GM19468 (cell line): ENCODE measurements at regions not wholly inside any gene's neighbourhood (a gene's known extent, or its start where the extent isn't known, plus 50 kb on each side); places are given as distances from the start of the nearest gene placed in this dataset.
"Not testable (repeated sequence)": the region's sequence is repeated elsewhere in the genome, so short reads cannot be mapped to it uniquely, and the experiment has no call there.

Experiments used
- ATAC-seq: cut with Tn5 transposase; IDR thresholded peaks from one replicate; pipeline ENCODE4 v1.9.1; 2021; ENCODE audit warnings: mild to moderate bottlenecking, moderate library complexity, moderate number of reproducible peaks; ENCODE audit not compliant: unreplicated experiment; ENCODE audit errors: extremely low read depth

DNA sequence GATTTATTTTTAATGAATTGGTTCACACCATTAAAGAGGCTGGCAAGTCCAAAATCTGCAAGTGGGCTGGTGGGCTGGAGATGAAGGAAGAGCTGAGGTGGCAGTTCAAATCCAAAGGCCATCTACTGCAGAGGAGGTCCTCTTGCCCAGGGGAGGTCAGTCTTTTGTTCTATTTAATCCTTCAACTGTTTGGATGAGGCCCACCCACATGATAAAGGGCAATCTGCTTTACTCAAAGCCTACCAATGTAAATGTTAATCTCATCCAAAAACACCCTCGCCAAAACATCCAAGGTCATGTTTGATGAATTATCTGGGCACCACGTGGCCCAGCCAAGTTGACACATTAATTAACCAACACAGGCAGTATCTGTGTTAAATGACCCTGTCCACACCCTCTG is 99.0 kb downstream of the RRAGC start:
- no peak for ATAC-seq

DNA sequence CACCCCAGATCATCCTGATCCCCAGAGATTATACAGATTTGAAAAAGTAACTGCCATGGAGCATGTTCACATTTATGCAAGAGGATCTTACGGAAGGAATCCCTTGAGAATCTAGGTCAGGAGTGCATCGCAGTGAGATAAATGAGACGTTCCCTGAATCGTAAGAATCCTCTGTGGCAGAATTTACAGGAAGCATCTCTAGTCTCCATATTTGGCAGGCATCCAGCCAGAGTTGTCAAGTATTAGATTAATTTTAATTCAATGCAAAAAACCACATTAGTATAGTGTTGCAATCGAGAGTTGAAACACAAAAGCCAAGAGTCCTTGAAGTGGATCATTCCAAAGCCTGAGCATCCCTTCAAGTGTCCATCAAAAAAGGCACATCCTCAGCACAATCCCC is 100.8 kb downstream of the RRAGC start:
- no peak for ATAC-seq

DNA sequence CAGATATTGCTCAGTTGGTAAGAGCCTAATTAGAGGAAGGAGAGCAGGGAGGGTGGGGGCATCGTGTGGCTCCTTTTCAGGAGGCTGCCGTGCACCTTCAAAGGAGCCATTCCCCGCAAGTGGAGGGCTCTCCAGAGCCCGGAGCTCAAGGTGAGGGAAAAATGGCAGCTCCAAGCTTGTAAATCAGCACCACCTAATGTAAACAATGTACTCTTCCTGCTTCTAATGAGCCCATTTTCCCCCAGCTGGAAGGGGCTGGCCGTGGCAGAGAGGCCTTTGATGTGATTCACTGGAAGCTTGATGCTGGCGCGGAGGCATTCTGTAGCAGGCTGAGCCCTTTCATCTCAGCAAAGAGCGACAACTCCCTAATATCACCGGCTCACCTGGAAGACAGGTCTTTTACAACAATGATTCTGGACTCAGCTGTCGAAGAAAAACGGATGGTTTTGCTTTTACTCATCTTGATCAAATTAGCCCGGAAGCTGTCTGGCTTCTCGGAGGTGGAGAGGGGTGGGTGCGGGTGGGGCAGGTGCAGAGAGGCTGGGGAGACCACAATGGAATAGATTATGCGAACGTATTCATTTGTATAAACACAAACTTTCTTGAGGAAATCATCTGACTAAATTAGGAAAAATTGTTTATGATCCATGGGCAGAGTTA is 112.5 kb downstream of the RRAGC start:
- no peak for ATAC-seq

DNA sequence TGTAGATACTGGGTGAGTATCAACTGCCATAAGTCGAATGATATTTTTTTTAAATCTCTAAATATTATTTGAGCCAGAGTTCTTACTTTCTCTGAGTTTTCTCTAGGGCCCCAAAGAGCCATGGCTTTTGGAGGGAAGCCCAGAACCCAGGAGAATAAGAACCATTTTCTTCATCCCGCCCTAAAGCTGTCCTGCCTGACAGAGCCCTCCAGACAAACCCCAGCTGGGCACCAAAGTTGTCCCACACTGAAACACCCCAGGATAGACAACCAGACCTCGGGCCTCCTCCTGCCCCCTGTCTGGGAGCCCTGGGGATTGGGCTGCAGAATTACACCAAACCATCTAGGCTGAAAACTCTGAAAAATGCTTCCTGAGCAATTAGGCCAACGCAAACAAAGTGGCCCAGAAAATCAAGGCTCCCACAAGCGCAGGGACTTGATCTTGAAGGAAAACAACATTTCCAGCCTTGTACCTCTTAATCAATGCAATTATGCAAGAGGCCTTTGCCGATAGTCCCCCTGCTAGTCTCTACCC is 113.1 kb downstream of the RRAGC start:
- no peak for ATAC-seq

DNA sequence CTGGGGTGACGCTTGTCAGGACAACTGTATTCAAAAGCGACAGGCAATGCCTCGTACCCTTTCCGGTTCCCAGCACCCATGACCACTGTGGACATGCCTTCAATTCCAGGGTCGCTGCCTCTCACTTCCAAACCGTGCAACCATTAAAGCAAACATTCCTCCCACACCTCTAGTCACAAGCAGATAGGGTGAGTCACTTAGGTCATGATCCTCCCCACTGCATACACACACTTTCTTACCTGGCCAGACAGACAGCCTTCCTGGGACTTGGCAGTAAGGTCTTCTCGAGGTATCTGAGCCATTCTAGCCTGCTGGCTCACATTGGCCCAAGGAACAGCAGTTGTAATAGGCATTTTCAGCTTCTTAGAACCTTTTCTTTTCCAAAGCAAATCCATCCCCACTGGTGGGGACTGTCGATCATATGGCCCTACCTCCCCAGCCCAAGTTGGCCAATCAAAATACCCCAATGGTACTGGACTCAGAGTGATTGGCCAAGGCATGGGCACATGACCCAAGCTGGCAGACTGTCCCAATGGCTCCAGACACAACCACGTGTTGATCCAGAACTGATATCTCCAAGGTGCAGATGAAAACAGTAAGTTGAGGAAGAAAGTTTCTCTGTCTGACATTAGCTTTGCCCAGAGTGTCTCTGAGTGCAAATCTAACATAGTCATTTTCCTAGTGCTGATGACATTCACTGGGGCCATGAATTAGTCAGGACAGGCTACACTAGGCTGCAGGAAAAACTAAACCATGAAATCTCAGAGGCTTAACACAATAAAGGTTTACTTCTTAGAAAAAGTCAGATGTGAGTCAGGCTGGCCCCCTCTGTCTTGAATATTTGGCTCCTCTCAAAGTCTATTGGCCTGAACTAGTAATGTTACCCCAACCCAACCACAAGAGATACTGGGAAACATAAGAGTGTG is 113.8 kb downstream of the RRAGC start:
- ATAC-seq: no peak

DNA sequence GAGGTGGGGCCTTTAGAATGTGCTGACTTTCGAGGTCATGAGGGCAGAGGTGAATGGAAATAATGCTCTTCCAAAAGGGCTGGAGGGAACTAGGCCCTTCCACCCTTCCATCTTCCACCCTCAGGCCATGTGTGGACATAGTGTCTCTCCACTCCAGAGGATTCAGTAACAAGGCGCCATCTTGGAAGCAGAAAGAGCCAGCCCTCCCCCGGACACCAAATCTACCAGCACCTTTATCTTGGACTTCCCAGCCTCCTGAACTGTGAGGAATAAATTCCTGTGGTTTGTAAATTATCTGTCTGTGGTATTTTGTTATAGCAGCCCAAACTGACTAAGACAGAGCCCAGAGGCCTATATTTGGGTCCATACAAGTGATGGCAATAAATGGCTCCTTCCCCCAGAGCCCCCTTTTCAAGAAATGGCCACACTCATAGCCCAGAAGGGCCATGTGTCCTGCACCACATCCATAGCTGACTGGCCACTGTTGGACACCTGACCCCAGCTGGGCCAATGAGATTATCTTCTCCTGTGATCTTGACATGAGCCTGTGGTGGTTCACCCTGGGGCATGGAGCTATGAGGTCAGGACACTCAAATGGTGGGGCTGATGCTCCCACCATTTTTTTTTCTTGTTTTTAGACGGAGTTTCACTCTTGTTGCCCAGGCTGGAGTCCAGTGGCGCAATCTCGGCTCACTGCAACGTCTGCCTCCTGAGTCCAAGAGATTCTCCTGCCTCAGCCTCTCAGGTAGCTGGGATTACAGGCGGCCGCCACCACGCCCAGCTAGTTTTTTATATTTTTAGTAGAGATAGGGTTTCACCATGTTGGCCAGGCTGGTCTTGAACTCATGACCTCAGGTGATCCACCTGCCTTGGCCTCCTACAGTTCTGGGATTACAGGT is 114.9 kb downstream of the RRAGC start:
- no peak for ATAC-seq

DNA sequence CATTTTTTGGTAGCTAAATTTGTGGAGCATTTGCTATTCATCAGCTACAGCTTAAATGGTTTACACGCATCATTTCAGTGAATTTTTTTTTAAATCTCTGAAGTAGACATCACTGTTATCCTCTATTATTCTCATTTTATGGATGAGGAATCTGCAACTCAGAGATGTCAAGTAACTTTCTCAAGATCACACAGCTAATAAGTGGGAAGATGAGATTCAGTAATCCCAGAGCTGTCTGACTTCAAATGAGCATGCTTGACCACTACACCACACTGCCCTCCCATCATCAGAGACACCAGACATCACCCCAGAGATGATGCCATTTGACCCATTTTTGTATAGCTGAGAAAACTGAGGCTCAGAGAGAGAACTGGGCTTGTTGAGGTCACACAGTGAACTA is 116.4 kb downstream of the RRAGC start:
- ATAC-seq: no peak

DNA sequence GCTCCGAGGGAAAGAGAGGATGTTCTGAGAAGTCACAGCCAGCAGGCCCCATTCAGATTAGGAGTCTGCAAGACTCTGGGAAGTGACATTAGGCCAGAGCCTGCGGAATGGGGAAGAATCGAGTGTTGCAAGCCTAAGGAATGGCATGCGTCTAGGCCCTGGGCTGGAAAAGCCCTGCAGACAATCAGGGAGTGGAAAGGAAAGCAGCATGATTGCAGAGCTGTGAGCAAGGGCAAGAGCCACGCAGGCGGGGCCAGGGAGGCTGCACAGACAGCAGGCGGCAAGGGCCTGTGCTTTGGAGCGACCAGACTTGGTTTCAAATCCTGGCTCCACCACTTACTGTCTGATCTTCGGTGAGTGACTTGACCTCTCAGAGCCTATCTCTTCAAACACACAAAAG is 118.2 kb downstream of the RRAGC start:
- no peak for ATAC-seq

DNA sequence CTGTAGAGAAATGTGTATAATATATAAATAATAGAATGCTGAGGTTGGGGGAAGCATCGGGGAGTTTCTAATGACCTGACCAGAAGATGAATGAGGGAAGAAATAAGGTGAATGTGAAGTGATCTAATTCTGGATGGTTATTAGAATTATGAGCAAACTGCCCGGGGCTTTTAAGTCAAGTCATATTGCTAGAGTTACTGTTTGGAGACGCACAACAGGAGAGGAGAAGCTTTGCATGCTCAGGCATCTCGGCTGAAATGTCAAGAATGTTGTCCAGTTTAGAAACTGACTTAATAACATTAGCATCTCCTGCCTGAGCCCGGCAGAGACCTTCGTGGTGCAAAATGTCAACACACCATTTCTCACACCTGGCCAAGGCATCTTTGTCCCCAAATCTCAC is 119.1 kb downstream of the RRAGC start:
- no peak for ATAC-seq

DNA sequence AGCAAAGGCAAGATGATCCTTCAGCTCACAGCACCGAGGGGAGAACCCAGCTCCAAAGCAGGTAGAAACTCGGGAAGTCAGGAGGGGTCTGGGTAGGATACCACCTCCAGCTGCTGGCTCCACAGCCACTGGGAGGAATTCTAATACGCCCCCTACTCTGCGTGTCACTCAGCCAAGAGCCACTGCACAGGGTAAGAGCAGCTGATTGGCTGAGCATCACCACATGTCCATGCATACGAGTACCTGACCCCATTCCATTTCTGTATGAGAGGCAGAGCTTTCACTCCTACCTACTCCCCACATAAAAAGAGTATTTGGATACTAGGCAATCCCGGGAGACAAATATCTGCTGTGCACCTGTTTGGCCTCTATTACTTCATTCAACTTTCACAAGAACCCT is 121.4 kb downstream of the RRAGC start:
- no peak for ATAC-seq

DNA sequence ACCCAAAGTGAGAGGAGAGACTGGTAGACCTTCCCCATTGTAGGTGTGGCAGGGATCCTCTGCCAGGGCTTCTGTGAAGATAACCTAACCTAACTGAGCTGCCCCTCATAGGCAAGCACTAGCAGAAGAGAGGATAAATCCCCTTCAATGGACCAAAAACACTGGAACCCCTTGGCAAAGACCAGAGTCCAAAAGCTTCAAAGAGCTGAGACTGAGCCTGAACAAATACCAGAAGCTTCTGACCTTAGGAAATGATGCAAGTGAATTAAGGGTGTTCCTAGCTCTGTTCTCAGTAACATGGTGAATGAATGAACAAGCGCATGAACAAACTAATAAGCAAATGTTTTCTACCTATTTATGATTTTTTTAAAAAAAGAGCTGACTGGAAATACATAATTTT is 123.2 kb downstream of the RRAGC start:
- no peak for ATAC-seq

DNA sequence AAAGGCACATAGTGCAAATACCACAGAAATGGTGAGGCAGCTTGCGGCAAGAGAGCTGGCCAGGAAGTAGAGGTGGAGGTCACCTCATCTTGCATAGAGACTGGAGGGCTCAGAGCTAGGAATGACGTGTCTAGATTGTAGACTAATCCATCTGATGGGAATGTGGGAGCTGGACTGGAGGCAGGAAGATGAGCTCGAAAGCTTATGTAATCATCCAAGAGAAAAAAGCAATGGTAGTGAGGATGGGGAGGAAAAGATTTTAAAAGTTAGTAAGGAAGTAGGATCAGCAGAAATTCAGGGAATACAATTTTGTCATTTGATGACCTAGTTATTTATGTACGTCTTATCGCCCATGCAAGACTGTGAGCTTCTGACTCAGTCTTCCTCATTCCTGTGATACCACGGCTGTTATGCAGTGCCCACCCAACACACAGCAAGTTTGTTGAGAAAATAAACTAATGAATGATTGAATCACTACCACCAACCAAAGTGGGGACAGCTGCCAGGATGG is 123.9 kb downstream of the RRAGC start:
- no peak for ATAC-seq

DNA sequence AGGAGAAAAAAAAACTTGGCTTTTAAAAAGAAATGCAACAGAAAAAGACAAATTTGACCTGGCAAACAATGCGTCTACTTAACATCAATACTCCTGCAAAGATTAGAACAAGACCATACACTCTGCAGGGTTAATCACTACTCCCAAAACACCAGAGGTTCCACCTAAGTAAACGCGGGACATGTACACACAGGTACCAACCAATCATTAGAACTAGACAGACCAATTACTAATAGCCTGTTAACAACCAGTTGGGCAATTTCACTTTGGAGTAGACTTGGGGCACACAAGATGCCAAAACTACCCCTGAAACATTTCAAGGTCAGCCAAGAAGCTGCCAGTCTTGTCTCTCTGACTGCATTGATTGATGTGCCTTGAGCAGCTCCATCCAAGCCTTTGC is 125.8 kb downstream of the RRAGC start:
- no peak for ATAC-seq

DNA sequence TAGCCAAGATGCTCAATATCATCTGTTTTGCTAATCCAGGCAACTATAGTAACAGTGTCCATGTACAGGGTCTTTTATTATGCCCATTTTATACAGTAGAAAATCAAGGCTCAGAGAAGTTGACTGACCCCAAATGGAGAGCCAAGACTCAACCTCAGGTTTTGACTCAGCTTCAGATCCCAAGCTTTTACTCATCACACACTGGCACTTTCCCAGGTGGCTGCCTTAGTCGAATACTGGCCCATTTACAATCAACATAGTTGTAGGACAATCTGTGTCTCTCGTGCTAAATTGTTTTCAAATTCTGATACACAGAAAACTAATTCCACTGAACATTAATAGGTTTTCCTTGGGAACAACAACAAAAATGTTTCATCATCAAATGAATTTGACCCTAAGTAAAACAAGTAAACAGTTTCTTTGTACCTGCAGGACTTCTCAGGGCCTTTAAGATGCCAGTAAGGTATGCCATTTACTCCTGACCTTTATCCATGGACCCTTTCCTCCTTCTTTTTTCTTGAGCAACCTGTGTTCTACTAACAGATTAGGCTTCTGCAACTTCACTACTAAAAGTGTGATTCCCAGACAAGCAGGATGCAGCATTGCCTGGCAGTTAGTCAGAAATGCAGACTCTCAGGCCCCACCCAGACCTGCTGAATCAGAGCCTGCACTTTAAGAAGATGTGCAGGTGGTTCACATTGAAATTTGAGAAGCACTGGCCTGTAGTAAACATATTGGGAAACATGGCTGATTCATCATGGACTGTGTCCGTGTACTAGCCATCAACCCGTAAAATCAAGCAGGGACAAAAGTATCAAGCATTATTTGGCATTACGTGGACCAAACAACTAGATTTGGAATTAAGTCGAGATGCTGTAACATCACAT is 128.8 kb downstream of the RRAGC start:
- ATAC-seq: no peak

DNA sequence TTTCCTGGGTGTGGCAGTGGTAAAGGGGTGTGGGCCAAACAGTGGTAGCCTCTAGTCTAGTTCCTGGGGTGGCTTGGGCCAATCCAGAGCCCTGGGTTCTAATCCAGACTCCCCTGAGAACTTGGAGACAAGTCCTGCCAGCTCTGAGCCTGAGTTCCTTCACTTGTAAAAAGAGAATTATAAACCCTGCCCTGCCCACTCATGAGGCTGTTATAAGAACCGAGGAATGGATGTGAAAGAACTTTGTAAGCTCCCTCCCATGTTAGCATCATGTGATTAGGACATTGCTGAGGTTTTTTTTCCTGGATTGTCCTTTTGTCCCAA is 131.0 kb downstream of the RRAGC start:
- ATAC-seq: no peak

DNA sequence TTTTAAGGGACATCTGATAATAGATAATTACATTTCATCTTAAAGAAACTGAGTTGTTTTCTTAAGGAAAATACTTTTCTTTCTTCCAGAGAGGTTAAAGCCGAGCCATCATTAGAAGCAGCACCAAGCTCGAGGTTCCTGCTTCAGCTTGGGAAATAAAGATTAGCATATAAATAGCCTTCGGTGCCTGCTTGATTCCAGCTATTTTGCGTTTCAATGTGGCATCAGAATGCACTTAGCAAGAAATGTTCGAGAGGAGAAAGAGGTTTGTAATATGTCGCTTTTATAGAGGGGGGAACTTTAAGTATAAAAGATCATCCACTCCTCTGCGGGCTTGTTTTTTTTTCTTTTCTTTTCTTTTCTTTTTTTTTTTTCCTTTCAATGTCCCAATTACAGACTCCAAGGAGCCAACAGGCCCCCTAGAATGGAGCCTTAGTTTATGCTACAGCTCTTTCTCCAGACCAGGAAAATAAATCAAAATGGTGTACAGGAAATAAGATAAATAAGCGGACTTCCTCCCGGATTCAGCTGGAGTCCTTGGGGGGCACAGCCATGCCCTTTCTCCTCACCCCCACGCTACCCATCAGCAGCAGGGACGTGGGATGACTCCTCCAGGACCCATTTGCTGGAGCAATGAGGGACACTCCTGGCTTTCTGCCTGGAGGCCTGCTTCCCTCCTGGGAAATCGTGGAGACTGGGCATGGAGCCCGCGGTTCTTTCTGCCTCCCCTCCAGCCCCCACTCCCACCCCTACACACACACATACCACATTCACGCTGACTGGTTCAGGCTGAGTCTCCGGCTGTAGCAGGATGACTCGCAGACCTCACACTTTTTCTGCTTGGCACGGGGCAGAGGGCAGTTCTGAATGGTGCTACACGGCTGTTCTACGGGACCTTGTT is 131.6 kb downstream of the RRAGC start:
- no peak for ATAC-seq

DNA sequence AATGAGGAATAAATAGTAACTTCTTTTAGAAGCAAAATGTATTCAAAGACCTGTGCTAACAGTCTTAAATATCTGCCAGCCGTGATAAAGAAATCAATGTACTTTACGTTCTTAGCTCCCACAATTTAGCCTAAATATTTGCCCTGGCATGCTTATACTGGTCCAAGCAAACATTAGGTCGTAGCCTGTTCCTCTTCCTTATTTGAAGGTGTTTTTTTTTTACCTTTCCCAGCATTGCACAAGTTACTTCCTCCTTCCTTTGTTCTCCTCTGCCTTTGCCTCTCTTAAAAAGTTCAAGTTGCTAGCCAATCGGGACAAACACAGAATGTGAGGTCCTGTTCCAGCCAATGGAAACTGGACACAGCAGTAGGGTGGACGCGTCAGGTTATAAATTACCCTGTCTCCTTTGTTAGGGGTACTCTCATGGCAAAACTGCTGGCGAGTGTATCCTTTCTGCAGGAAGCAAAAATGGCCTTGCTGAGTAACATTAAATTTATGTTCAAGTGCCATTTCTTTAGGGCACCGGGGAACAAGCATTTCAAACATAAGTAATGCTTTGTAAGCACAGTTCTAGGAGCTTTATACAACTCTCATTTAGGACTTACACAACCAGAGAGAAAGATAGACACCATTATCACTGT is 134.1 kb downstream of the RRAGC start:
- not testable (repeated sequence) for ATAC-seq
